Liver (tissue), 3 donors: ENCODE measurements at regions not wholly inside any gene's neighbourhood (a gene's known extent, or its start where the extent isn't known, plus 50 kb on each side); places are given as distances from the start of the nearest gene placed in this dataset.

ENCODE experiments used
- CTCF ChIP-seq: fragments of 150-350 bp; IDR thresholded peaks from 2 replicates; pipeline ENCODE4 v1.5.1; 2017; ENCODE audit warnings: improper control_type of control experiment, low read depth, low read length; ENCODE audit not compliant: missing input control
- FOXA1 ChIP-seq: IDR thresholded peaks from 2 replicates; pipeline ENCODE4 v1.6.1; 2016; ENCODE audit warnings: antibody characterized with exemption
- GABPA ChIP-seq, 2 donors: IDR thresholded peaks in 1 of 2; conservative IDR thresholded peaks in 1 of 2; 2 replicates each; pipeline ENCODE4 v1.6.1; 2016; ENCODE audit warnings: antibody characterized with exemption in 2 of 2, mild to moderate bottlenecking in 1 of 2, moderate library complexity in 1 of 2
- HNF4G ChIP-seq: IDR thresholded peaks from 2 replicates; pipeline ENCODE4 v1.6.1; 2016; ENCODE audit warnings: antibody characterized with exemption
- JUND ChIP-seq, 2 donors: IDR thresholded peaks; 2 replicates each; pipeline ENCODE4 v1.6.1; 2016; ENCODE audit warnings: antibody characterized with exemption in 2 of 2
- MAX ChIP-seq: IDR thresholded peaks from 2 replicates; pipeline ENCODE4 v1.6.1; 2016; ENCODE audit warnings: antibody characterized with exemption
- RXRA ChIP-seq, 2 donors: IDR thresholded peaks; 2 replicates each; pipeline ENCODE4 v1.6.1; 2017 to 2018; ENCODE audit warnings: antibody characterized with exemption in 2 of 2, mild to moderate bottlenecking in 1 of 2
- SP1 ChIP-seq: IDR thresholded peaks from 2 replicates; pipeline ENCODE4 v1.6.1; 2018; ENCODE audit warnings: antibody characterized with exemption, mild to moderate bottlenecking
- TAF1 ChIP-seq: conservative IDR thresholded peaks from 2 replicates; pipeline ENCODE4 v1.6.1; 2016; ENCODE audit warnings: antibody characterized with exemption, mild to moderate bottlenecking
- YY1 ChIP-seq: IDR thresholded peaks from 2 replicates; pipeline ENCODE4 v1.6.1; 2016; ENCODE audit warnings: antibody characterized with exemption, mild to moderate bottlenecking
- TF ChIP-seq, protein P1 (sequence below): IDR thresholded peaks from 2 replicates; pipeline ENCODE4 v1.6.1; 2016; ENCODE audit warnings: antibody characterized with exemption
- TF ChIP-seq, protein P2 (sequence below): IDR thresholded peaks from 2 replicates; pipeline ENCODE4 v1.6.1; 2016; ENCODE audit warnings: antibody characterized with exemption, mild to moderate bottlenecking
- donor health status: healthy.
- donor health status: healthy.

GRCh38 chr17:73990290-73990689 is 213.2 kb upstream of the RPL38 start:
- TF ChIP-seq CTCF (no peak), MAX (no peak), HNF4G (no peak), RXRA (IDR thresholded peaks at IDR 0.05) (no peak), FOXA1 (no peak), GABPA (IDR thresholded peaks at IDR 0.05 in 1 of 2, conservative IDR thresholded peaks at IDR 0.05 in 1 of 2) (no peak), JUND (IDR thresholded peaks at IDR 0.05) (no peak), YY1 (no peak), SP1 (no peak), TAF1 (no peak)
- TF ChIP-seq, protein P1, sequence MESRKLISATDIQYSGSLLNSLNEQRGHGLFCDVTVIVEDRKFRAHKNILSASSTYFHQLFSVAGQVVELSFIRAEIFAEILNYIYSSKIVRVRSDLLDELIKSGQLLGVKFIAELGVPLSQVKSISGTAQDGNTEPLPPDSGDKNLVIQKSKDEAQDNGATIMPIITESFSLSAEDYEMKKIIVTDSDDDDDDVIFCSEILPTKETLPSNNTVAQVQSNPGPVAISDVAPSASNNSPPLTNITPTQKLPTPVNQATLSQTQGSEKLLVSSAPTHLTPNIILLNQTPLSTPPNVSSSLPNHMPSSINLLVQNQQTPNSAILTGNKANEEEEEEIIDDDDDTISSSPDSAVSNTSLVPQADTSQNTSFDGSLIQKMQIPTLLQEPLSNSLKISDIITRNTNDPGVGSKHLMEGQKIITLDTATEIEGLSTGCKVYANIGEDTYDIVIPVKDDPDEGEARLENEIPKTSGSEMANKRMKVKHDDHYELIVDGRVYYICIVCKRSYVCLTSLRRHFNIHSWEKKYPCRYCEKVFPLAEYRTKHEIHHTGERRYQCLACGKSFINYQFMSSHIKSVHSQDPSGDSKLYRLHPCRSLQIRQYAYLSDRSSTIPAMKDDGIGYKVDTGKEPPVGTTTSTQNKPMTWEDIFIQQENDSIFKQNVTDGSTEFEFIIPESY, result no peak
- TF ChIP-seq, protein P2, sequence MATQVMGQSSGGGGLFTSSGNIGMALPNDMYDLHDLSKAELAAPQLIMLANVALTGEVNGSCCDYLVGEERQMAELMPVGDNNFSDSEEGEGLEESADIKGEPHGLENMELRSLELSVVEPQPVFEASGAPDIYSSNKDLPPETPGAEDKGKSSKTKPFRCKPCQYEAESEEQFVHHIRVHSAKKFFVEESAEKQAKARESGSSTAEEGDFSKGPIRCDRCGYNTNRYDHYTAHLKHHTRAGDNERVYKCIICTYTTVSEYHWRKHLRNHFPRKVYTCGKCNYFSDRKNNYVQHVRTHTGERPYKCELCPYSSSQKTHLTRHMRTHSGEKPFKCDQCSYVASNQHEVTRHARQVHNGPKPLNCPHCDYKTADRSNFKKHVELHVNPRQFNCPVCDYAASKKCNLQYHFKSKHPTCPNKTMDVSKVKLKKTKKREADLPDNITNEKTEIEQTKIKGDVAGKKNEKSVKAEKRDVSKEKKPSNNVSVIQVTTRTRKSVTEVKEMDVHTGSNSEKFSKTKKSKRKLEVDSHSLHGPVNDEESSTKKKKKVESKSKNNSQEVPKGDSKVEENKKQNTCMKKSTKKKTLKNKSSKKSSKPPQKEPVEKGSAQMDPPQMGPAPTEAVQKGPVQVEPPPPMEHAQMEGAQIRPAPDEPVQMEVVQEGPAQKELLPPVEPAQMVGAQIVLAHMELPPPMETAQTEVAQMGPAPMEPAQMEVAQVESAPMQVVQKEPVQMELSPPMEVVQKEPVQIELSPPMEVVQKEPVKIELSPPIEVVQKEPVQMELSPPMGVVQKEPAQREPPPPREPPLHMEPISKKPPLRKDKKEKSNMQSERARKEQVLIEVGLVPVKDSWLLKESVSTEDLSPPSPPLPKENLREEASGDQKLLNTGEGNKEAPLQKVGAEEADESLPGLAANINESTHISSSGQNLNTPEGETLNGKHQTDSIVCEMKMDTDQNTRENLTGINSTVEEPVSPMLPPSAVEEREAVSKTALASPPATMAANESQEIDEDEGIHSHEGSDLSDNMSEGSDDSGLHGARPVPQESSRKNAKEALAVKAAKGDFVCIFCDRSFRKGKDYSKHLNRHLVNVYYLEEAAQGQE, result no peak
